D721Med (cell line): ENCODE measurements at regions not wholly inside any gene's neighbourhood (a gene's known extent, or its start where the extent isn't known, plus 50 kb on each side); places are given as distances from the start of the nearest gene placed in this dataset.

Experiments
- DNase-seq: peaks from one replicate; pipeline ENCODE4 v3.0.0; 2011; ENCODE audit warnings: low spot score; ENCODE audit not compliant: insufficient read length
- FAIRE-seq: peaks from 2 replicates; lab custom pipeline; 2011; peaks lifted over from hg19 to GRCh38; lab: Jason Lieb, UNC
- CTCF ChIP-seq: IDR thresholded peaks from 2 replicates; pipeline ENCODE4 v1.5.1; 2012; ENCODE audit warnings: mild to moderate bottlenecking, control low read depth; ENCODE audit not compliant: insufficient read depth; ENCODE audit errors: missing control alignments

- FAIRE-seq = no peak
- no peak for TF ChIP-seq CTCF
- no peak for DNase-seq
Observed at GRCh38 chr4:100826067-100826466, 308.2 kb upstream of the EMCN start.

GRCh38 chr4:100823993-100824323 lies 306.1 kb upstream of the EMCN start:
- no peak for FAIRE-seq

GRCh38 chr4:100823066-100823992 lies 305.5 kb upstream of the EMCN start:
- no peak for FAIRE-seq
- TF ChIP-seq CTCF = no peak
- DNase-seq = no peak

More at GRCh38 chr4:100823993-100824323, 306.1 kb upstream of the EMCN start:
- no peak for DNase-seq
- TF ChIP-seq CTCF = no peak

DNA sequence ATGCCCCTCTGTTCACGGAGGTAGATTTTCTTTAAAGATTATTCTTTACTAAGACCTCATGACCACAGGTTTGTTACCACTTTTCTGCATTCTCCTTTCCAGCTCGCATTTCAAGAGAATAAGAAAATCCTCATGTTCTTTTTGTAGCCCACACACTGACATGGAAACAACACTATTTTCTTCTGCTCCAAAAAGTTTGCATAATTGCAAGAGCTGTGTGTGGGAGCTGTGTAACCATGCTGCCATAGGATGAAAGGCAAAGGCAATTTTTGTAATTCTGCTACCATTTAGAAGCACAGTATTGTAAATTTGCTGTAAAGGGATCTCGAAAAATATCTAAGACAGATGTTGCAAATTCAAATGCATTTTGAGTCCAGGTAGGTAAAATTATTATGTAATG lies 302.4 kb upstream of the EMCN start:
- DNase-seq (no peak), FAIRE-seq (no peak)
- no peak for TF ChIP-seq CTCF

GRCh38 chr4:100819505-100819904 lies 301.7 kb upstream of the EMCN start:
- FAIRE-seq = no peak
- no peak for DNase-seq
- TF ChIP-seq CTCF = no peak

DNA sequence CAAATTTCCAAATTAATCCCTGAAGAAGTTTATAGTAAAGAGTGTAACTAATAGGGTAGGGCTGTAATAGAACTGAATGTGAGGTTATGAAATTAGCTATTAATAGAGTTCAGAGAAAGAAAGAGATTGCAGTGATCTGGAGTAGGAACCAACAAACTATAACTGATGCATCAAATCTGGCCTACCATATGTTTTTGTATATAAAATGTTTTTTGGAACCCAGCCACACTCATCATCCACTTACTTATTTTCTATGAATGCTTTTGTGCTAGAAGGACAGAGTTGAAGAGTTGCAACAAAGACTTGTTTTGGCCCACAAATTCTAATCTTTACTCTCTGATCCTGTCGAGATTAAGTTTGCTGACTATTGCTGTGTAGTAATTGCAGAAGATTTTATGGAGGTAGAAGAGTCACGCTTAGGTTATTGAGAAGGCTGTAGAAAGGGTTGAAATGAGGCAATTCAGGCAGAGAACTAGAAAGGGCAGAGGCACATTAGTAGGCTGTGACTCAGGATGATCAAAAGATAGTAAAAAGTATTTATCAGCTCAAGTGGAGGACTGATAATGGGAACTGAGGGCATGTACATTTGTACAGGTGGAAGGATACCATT lies 298.7 kb upstream of the EMCN start:
- TF ChIP-seq CTCF = no peak
- DNase-seq (no peak), FAIRE-seq (no peak)

GRCh38 chr4:100811046-100811445 lies 293.2 kb upstream of the EMCN start:
- TF ChIP-seq CTCF = no peak
- no peak for DNase-seq
- no peak for FAIRE-seq
